ENCODE measurements at regions not wholly inside any gene's neighbourhood (a gene's known extent, or its start where the extent isn't known, plus 50 kb on each side); places are given as distances from the start of the nearest gene placed in this dataset.
"Not testable (repeated sequence)": the region's sequence is repeated elsewhere in the genome, so short reads cannot be mapped to it uniquely, and the experiment has no call there.

DNA sequence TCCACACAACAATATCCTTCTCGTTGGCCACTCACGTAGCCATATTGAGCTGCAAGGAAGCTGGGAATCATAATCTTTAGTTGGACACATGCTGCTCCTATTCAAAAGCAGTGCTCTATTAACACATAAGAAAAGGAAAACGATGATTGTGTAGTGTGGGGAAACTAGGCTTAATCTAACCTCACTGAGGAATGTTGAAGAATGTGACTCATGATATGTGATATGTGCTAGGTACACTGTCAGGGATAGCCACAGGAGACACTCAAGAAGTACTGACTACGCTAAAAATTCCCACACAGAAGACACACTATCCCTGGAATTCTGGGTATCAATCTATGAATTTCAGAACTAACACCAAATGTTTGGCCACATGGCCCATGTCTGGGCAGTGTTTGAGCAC is 328.1 kb upstream of the KLHL29 start:
- not testable (repeated sequence) for H3K9ac ChIP-seq (ENCODE audit: low read length)

DNA sequence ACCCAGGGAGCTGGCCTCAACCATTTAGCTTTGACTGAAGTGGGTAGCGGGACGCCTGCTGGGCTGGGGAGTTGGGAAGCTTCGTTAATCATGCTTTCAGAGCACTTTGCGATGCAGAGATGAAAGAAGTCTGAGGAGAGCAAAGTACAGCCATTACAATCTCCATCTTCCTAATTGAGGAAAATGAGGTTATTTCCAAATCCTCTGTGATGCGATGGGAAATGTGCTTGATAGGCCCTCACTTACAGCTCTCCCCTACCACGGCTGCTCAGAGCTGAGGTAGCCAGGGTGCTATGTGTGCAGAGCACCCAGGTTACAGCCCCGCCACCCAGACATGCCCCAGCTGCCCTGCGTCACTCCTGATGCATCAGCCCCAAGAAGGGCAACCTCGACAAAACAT is 326.5 kb upstream of the KLHL29 start:
- Histone ChIP-seq H3K4me1 (ENCODE audit: insufficient read depth, low read length) (no peaks in the 10 kb centered on the region), H3K27me3 (ENCODE audit: control insufficient read depth in 1 of 2, insufficient read depth in 2 of 2, low read length in 2 of 2) (no peaks in the 10 kb centered on the region), H3K36me3 (ENCODE audit: insufficient read depth, low read length) (no peaks in the 10 kb centered on the region), H3K27ac (ENCODE audit: low read depth, low read length) (no peak overlapping the region), H3K4me3 (ENCODE audit: low read depth in 1 of 2, low read length in 2 of 2) (no peak overlapping the region), H3K9me3 (ENCODE audit: low read length) (no peaks in the 10 kb centered on the region), H3K9ac (ENCODE audit: low read length) (no peak overlapping the region)

More for the DNA sequence above, 328.1 kb upstream of the KLHL29 start:
- not testable (repeated sequence) for H3K36me3 ChIP-seq (ENCODE audit: insufficient read depth, low read length); H3K4me1 ChIP-seq (ENCODE audit: insufficient read depth, low read length); H3K4me3 ChIP-seq (ENCODE audit: low read depth in 1 of 2, low read length in 2 of 2); H3K27me3 ChIP-seq (ENCODE audit: control insufficient read depth in 1 of 2, insufficient read depth in 2 of 2, low read length in 2 of 2); H3K27ac ChIP-seq (ENCODE audit: low read depth, low read length); H3K9me3 ChIP-seq (ENCODE audit: low read length)

DNA sequence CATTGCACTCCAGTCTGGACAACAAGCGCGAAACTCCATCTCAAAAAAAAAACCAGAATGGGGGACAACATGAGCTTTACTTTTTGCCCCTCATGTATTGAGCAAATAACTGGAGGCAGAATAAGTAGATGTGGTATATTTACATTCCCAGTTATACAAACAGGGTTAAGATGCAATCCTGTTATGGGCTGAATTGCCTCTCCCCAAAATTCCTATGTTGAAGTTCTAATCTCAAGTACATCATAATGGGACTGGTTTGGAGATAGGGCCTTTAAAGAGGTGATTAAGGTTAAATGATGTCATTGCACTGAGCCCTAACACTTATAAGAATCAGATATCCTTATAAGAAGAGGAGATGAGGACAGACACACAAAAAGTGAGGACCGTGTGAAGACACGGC is 319.8 kb upstream of the KLHL29 start:
- Histone ChIP-seq H3K9me3 (ENCODE audit: low read length) (no peaks in the 10 kb centered on the region), H3K36me3 (ENCODE audit: insufficient read depth, low read length) (no peaks in the 10 kb centered on the region), H3K4me1 (ENCODE audit: insufficient read depth, low read length) (no peaks in the 10 kb centered on the region), H3K27ac (ENCODE audit: low read depth, low read length) (no peak overlapping the region), H3K9ac (ENCODE audit: low read length) (no peak overlapping the region), H3K27me3 (ENCODE audit: control insufficient read depth in 1 of 2, insufficient read depth in 2 of 2, low read length in 2 of 2) (no peaks in the 10 kb centered on the region), H3K4me3 (ENCODE audit: low read depth in 1 of 2, low read length in 2 of 2) (no peak overlapping the region)

DNA sequence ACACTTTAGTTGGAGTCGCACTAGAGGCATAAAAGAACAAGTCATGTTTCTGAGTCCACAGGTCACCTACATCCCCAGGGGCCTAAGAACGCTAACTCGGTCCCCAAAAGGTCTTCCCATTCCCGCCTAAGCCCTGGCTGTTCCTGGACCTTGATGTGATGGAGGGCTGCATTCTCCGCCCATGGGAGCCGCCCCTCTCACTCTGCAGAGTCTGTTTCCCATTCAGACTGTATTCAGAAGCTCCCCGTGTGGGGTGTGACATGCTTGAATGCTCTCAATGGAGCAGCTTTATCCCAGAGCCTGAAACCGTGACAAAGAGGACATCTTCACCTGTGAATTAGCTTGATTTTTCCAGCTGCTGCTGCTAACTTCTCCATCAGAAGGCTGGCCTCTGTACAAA is 319.0 kb upstream of the KLHL29 start:
- Histone ChIP-seq H3K36me3 (ENCODE audit: insufficient read depth, low read length) (no peaks in the 10 kb centered on the region), H3K9me3 (ENCODE audit: low read length) (no peaks in the 10 kb centered on the region), H3K27ac (ENCODE audit: low read depth, low read length) (no peak overlapping the region), H3K27me3 (ENCODE audit: control insufficient read depth in 1 of 2, insufficient read depth in 2 of 2, low read length in 2 of 2) (no peaks in the 10 kb centered on the region), H3K4me3 (ENCODE audit: low read depth in 1 of 2, low read length in 2 of 2) (no peak overlapping the region), H3K9ac (ENCODE audit: low read length) (no peak overlapping the region), H3K4me1 (ENCODE audit: insufficient read depth, low read length) (no peaks in the 10 kb centered on the region)

DNA sequence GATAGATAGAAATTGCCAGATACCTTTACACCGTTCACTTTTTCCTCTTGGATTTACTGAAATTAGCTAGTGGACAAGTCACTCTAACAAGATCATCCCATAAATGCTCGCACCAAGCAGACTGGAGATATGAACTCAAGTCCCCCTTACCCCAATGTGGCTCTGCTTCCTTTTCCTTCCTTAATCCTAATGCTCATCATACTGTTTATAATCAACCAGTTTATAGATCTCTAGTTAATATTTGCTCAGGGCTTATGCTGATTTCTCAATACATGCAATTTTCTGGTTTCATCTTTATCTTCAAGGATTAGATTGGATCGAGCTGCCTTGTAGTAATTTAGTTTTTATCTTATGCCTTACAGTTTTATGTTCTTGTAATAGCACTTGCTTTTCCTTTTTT is 318.3 kb upstream of the KLHL29 start:
- H3K27ac ChIP-seq (ENCODE audit: low read depth, low read length), result no peak overlapping the region
- H3K4me1 ChIP-seq (ENCODE audit: insufficient read depth, low read length), result no peaks in the 10 kb centered on the region
- no peaks in the 10 kb centered on the region for H3K36me3 ChIP-seq (ENCODE audit: insufficient read depth, low read length)
- H3K27me3 ChIP-seq (ENCODE audit: control insufficient read depth in 1 of 2, insufficient read depth in 2 of 2, low read length in 2 of 2), result no peaks in the 10 kb centered on the region
- no peak overlapping the region for H3K4me3 ChIP-seq (ENCODE audit: low read depth in 1 of 2, low read length in 2 of 2)
- no peaks in the 10 kb centered on the region for H3K9me3 ChIP-seq (ENCODE audit: low read length)
- no peak overlapping the region for H3K9ac ChIP-seq (ENCODE audit: low read length)

DNA sequence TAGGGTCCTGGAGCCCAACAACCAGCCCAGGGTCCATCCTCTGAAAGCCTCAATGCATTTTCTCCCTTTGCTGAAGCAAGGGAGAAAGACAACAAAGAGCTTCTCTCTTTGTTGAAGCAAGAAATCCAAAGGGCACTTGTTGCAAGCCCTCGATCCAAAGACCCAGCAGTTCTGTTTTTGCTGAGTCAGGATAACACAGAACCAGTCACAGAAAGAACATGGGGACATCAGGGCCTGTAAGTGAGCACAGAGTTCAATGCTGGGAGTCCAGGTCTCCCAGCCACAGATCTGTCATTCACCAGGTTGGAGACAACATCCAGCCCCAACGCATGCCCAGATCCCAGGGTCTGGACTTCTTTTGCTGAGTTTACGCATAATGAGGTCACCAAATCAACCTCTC is 315.8 kb upstream of the KLHL29 start:
- no peaks in the 10 kb centered on the region for H3K27me3 ChIP-seq (ENCODE audit: control insufficient read depth in 1 of 2, insufficient read depth in 2 of 2, low read length in 2 of 2)
- H3K9me3 ChIP-seq (ENCODE audit: low read length), result no peaks in the 10 kb centered on the region
- H3K4me3 ChIP-seq (ENCODE audit: low read depth in 1 of 2, low read length in 2 of 2), result no peak overlapping the region
- no peaks in the 10 kb centered on the region for H3K4me1 ChIP-seq (ENCODE audit: insufficient read depth, low read length)
- no peak overlapping the region for H3K27ac ChIP-seq (ENCODE audit: low read depth, low read length)
- H3K9ac ChIP-seq (ENCODE audit: low read length), result no peak overlapping the region
- H3K36me3 ChIP-seq (ENCODE audit: insufficient read depth, low read length), result no peaks in the 10 kb centered on the region

DNA sequence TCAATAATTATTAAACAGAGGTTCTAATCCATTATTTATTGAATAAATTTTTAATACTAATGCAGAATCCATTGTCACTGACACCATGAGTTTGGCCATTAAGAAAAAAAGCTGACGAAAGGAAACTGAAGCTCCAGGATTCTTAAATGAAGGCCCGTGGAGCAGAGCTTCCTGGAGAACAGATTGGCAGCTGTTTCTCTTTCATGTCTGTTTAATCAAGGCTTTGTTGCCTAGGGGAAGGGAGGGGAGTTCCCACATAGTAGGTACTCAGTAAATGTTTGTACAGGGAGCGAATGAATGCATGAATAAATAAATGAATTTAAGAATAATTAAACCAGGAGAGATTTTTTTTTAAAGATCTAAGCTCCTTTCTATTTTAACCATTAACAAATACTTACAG is 315.1 kb upstream of the KLHL29 start:
- Histone ChIP-seq H3K27me3 (ENCODE audit: control insufficient read depth in 1 of 2, insufficient read depth in 2 of 2, low read length in 2 of 2) (no peaks in the 10 kb centered on the region), H3K27ac (ENCODE audit: low read depth, low read length) (no peak overlapping the region), H3K9ac (ENCODE audit: low read length) (no peak overlapping the region), H3K9me3 (ENCODE audit: low read length) (no peaks in the 10 kb centered on the region), H3K4me3 (ENCODE audit: low read depth in 1 of 2, low read length in 2 of 2) (no peak overlapping the region), H3K36me3 (ENCODE audit: insufficient read depth, low read length) (no peaks in the 10 kb centered on the region), H3K4me1 (ENCODE audit: insufficient read depth, low read length) (no peaks in the 10 kb centered on the region)

DNA sequence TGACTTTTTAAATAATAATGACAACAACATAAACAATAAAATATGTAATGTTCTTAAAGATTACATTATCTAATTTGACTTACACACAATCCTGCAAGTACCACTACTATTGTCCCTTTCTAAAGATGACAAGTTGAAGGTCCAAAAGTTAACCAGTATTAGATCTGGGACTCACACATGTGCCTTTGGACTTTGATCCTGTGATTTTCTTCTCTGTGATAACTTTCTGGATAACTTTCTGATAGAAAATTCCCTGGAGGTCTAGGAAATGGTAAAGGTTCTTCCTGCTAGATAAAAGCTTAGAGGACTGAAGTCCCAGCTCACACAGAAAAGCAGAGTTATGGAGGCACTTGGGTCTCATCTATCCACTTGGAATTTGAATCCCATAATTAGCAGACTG is 311.9 kb upstream of the KLHL29 start:
- no peaks in the 10 kb centered on the region for H3K9me3 ChIP-seq (ENCODE audit: low read length)
- no peaks in the 10 kb centered on the region for H3K36me3 ChIP-seq (ENCODE audit: insufficient read depth, low read length)
- H3K4me1 ChIP-seq (ENCODE audit: insufficient read depth, low read length), result no peaks in the 10 kb centered on the region
- no peak overlapping the region for H3K4me3 ChIP-seq (ENCODE audit: low read depth in 1 of 2, low read length in 2 of 2)
- no peak overlapping the region for H3K27ac ChIP-seq (ENCODE audit: low read depth, low read length)
- no peaks in the 10 kb centered on the region for H3K27me3 ChIP-seq (ENCODE audit: control insufficient read depth in 1 of 2, insufficient read depth in 2 of 2, low read length in 2 of 2)
- no peak overlapping the region for H3K9ac ChIP-seq (ENCODE audit: low read length)

DNA sequence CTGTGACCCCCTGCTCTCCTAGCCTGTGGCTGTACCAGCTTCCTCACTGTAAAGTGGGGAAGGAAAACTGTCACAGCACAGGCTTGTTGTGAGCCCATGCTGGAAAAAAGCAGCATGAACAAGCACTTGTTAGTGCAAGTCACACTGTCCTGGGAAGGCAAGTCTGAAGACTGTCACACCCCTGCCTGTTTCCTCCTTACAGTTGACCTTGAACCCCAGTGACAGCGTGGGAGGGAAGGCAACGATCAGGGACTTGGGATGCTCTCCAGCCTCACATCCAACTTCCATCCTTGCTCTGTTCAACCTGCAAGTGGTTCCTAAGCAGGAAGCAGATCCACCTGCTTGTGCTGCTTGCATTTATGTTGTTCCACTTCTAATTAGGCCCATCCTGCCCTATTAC is 311.3 kb upstream of the KLHL29 start:
- Histone ChIP-seq H3K4me3 (ENCODE audit: low read depth in 1 of 2, low read length in 2 of 2) (no peak overlapping the region), H3K9me3 (ENCODE audit: low read length) (no peaks in the 10 kb centered on the region), H3K27ac (ENCODE audit: low read depth, low read length) (no peak overlapping the region)

DNA sequence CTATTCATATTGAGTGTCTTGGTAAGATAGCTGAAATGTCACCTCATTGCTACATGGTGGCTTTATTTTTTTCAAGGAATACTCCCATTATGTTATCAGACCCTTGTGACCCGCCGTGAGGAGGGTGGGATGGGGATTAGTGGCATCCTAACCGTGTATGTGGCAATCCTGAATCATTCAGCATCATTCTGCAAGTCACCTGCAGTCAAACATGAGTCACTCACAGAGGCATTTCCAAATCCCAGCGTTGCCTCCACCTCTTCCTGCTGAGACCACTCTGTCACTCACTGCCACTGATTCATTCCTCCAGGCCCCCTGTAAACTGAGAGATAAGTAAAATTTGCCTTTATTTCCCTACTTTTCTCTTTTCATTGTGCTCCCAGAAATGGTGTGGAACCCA is 307.4 kb upstream of the KLHL29 start:
- Histone ChIP-seq H3K27me3 (ENCODE audit: control insufficient read depth in 1 of 2, insufficient read depth in 2 of 2, low read length in 2 of 2) (no peaks in the 10 kb centered on the region), H3K9me3 (ENCODE audit: low read length) (no peaks in the 10 kb centered on the region), H3K9ac (ENCODE audit: low read length) (no peak overlapping the region), H3K4me3 (ENCODE audit: low read depth in 1 of 2, low read length in 2 of 2) (no peak overlapping the region), H3K36me3 (ENCODE audit: insufficient read depth, low read length) (no peaks in the 10 kb centered on the region), H3K27ac (ENCODE audit: low read depth, low read length) (no peak overlapping the region), H3K4me1 (ENCODE audit: insufficient read depth, low read length) (no peaks in the 10 kb centered on the region)

More for the DNA sequence above, 311.3 kb upstream of the KLHL29 start:
- no peak overlapping the region for H3K9ac ChIP-seq (ENCODE audit: low read length)
- no peaks in the 10 kb centered on the region for H3K27me3 ChIP-seq (ENCODE audit: control insufficient read depth in 1 of 2, insufficient read depth in 2 of 2, low read length in 2 of 2)
- no peaks in the 10 kb centered on the region for H3K36me3 ChIP-seq (ENCODE audit: insufficient read depth, low read length)
- H3K4me1 ChIP-seq (ENCODE audit: insufficient read depth, low read length), result no peaks in the 10 kb centered on the region

DNA sequence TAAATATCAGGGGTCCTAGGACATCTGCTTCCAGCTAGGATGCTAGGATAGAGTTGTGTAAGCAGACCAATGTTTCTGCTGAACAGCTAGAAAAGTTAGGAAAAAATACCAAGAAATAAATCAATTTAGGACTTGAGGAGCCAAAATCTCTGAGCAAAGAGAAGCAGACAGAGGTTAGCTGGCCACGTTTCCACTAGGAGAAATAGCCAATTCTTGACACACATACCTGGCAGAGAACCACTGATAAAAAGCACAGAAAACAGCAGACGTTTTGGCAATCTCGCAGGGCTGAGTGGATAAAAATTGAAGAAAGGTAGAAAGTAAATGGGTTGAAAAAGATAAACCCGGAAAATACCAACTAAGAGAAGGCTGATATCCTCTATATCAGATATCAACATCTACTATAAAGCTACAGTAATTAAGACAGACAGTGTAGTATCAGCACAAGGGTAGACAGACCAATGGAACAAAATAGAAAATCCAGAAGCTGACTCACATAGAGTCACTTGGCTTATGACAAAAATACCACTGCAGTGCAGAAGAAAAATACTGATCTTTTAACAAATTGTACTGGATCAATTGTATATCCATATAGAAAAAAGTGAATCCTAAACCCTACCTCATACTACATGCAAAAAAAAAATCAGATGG is 306.1 kb upstream of the KLHL29 start:
- H3K27ac ChIP-seq (ENCODE audit: low read depth, low read length), result no peak overlapping the region
- no peaks in the 10 kb centered on the region for H3K4me1 ChIP-seq (ENCODE audit: insufficient read depth, low read length)
- H3K9me3 ChIP-seq (ENCODE audit: low read length), result no peaks in the 10 kb centered on the region
- no peaks in the 10 kb centered on the region for H3K27me3 ChIP-seq (ENCODE audit: control insufficient read depth in 1 of 2, insufficient read depth in 2 of 2, low read length in 2 of 2)
- H3K36me3 ChIP-seq (ENCODE audit: insufficient read depth, low read length), result no peaks in the 10 kb centered on the region
- no peak overlapping the region for H3K9ac ChIP-seq (ENCODE audit: low read length)
- no peak overlapping the region for H3K4me3 ChIP-seq (ENCODE audit: low read depth in 1 of 2, low read length in 2 of 2)

DNA sequence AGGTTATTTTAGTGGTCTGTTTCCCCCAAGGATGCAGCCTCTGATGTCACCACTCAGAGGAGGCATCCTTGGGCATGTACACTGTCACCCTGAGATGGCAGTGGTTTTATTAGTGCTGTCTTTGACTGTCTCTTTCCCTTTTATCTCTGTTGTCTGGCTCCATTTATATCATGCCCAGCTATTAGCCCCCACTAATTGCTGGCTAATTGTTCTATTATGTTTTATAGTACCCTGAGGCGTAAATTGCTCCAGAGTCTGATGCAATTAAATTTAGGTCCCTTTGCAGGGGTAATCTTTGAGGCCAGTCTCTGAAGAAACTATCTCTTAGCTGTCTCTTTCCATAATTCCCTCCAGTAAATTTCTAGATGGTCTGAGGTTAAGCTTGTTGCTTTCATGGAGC is 301.0 kb upstream of the KLHL29 start:
- Histone ChIP-seq H3K27ac (ENCODE audit: low read depth, low read length) (no peak overlapping the region), H3K4me1 (ENCODE audit: insufficient read depth, low read length) (no peaks in the 10 kb centered on the region), H3K4me3 (ENCODE audit: low read depth in 1 of 2, low read length in 2 of 2) (no peak overlapping the region), H3K9ac (ENCODE audit: low read length) (no peak overlapping the region), H3K9me3 (ENCODE audit: low read length) (no peaks in the 10 kb centered on the region), H3K27me3 (ENCODE audit: control insufficient read depth in 1 of 2, insufficient read depth in 2 of 2, low read length in 2 of 2) (no peaks in the 10 kb centered on the region), H3K36me3 (ENCODE audit: insufficient read depth, low read length) (no peaks in the 10 kb centered on the region)
